Psoas muscle (tissue), 7 donors: ENCODE measurements at regions not wholly inside any gene's neighbourhood (a gene's known extent, or its start where the extent isn't known, plus 50 kb on each side); places are given as distances from the start of the nearest gene placed in this dataset.

Source experiments
- ATAC-seq, 4 donors: fragments of 200-7000 bp; cut with Tn5 transposase; one replicate each; pipeline ENCODE4 v1.9.1; 2020; ENCODE audit warnings: moderate library complexity in 3 of 4, mild to moderate bottlenecking in 2 of 4
- DNase-seq, 2 donors: peaks; one replicate each; pipeline ENCODE4 v3.0.0-alpha.2; 2020
- H3K27ac ChIP-seq: fragments of 200-600 bp; one replicate; pipeline ENCODE4 v1.8.0; 2022
- H3K27me3 ChIP-seq, 3 donors: fragments of 200-600 bp in 1 of 3; one replicate each; pipeline versions ENCODE4 v1.6.1 to v1.8.0; 2013 to 2022; ENCODE audit warnings: low read length in 2 of 3, mild to moderate bottlenecking in 2 of 3, moderate library complexity in 1 of 3; ENCODE audit not compliant: insufficient read depth in 3 of 3
- H3K36me3 ChIP-seq, 2 donors: fragments of 200-600 bp in 1 of 2; one replicate each; pipeline versions ENCODE4 v1.6.1 to v1.8.0; 2013 to 2022; ENCODE audit warnings: low read depth in 1 of 2, mild to moderate bottlenecking in 1 of 2, moderate library complexity in 1 of 2; ENCODE audit not compliant: insufficient read depth in 1 of 2
- H3K4me1 ChIP-seq: fragments of 200-600 bp; one replicate; pipeline ENCODE4 v1.8.0; 2022
- H3K4me3 ChIP-seq: fragments of 200-600 bp; one replicate; pipeline ENCODE4 v1.8.0; 2022; ENCODE audit warnings: mild to moderate bottlenecking
- H3K9me3 ChIP-seq: fragments of 200-600 bp; one replicate; pipeline ENCODE4 v1.8.0; 2022
- CTCF ChIP-seq: fragments of 200-600 bp; IDR thresholded peaks from one replicate; pipeline ENCODE4 v1.8.0; 2022; ENCODE audit warnings: antibody characterized with exemption
- WGBS, 3 donors: extraction: QIAGEN DNeasy Blood & Tissue Kit; methylation state at CpG; one replicate each; pipeline versions ENCODE4 v1.1.6 to v1.1.7; 2013; 5-methylcytosine and 5-hydroxymethylcytosine counted together
- intact Hi-C, 2 donors: fragments of 100-400 bp; cut with DNase I; formaldehyde crosslinking; loops; one replicate each; pipeline versions ENCODE4 v1.11.0 to v1.14.2; 2022
- donor health status: healthy with polysubstance abuse.
- donor health status: DM: no; HTN: no; CAD: no; lungs with moderate emphysema.
- donor health status: Bipolar disorder and iron deficiency.
- donor health status: healthy.
- donor health status: DM: yes; HTN: yes; CAD: no.
- donor health status: DM: no; HTN: no; CAD: no.
- donor health status: DM: yes; HTN: yes; CAD: no.

- no peak for TF ChIP-seq CTCF
- no peaks in the 10 kb centered on the region for H3K27me3 ChIP-seq
- WGBS, 3 donors: 93 to 97% (median 95%) methylated on average over 2 of the region's 2 CpGs
- no peaks in the 10 kb centered on the region for H3K36me3 ChIP-seq
- DNase-seq (no peak), ATAC-seq (no peak)
- H3K4me3 ChIP-seq: no peak overlapping the region
- peaks cover 4% of the 10 kb centered on the region for H3K9me3 ChIP-seq
- intact Hi-C loops: no loop called here
- no peaks in the 10 kb centered on the region for H3K4me1 ChIP-seq
- no peak overlapping the region for H3K27ac ChIP-seq
These were observed 679.6 kb downstream of the USP25 start for GRCh38 chr21:16409352-16409751.

- TF ChIP-seq CTCF: no peak
- WGBS, 3 donors: 3 to 7% (median 6%) methylated on average over 2 of the region's 2 CpGs
- no peaks in the 10 kb centered on the region for H3K9me3 ChIP-seq
- peaks cover 18% of the 10 kb centered on the region for H3K4me1 ChIP-seq
- no peaks in the 10 kb centered on the region for H3K27me3 ChIP-seq
- H3K4me3 ChIP-seq: peak overlapping the region; percentile 71
- intact Hi-C loops: loop anchor here (5.0 kb wide), 3 partner anchors 41 to 119 kb away; no protein-coding TSS in a partner anchor
- peak overlapping the region; percentile 81 for H3K27ac ChIP-seq
- DNase-seq: no peak
- H3K36me3 ChIP-seq: no peaks in the 10 kb centered on the region
- peak; percentile 82 to 85 (median 84) for ATAC-seq
These were observed 688.4 kb downstream of the USP25 start for GRCh38 chr21:16418226-16418625.

- H3K27ac ChIP-seq: peak overlapping the region; percentile 81
- DNase-seq (no peak), ATAC-seq (peak; percentile 54 to 64 (median 58))
- intact Hi-C loops: loop anchor here (1.0 to 5.0 kb wide), 4 partner anchors 9 to 119 kb away; no protein-coding TSS in a partner anchor
- peaks cover 19% of the 10 kb centered on the region for H3K4me1 ChIP-seq
- no peaks in the 10 kb centered on the region for H3K27me3 ChIP-seq
- H3K36me3 ChIP-seq: no peaks in the 10 kb centered on the region
- 29 to 53% (median 30%) methylated on average over 5 of the region's 5 CpGs for WGBS, 3 donors
- H3K9me3 ChIP-seq: no peaks in the 10 kb centered on the region
- H3K4me3 ChIP-seq: peak overlapping the region; percentile 71
- no peak for TF ChIP-seq CTCF
These were observed 688.9 kb downstream of the USP25 start for GRCh38 chr21:16418642-16419041.

- Histone ChIP-seq H3K4me3 (peak overlapping the region; percentile 71), H3K9me3 (no peaks in the 10 kb centered on the region), H3K4me1 (peaks cover 19% of the 10 kb centered on the region), H3K27me3 (no peaks in the 10 kb centered on the region), H3K27ac (peak overlapping the region; percentile 81), H3K36me3 (no peaks in the 10 kb centered on the region)
- 5 to 9% (median 8%) methylated on average over 14 of the region's 14 CpGs for WGBS, 3 donors
- ATAC-seq: peak; percentile 77 to 83 (median 80)
- DNase-seq: peak; percentile 50 to 76
- intact Hi-C loops: loop anchor here (1.0 to 5.0 kb wide), 4 partner anchors 8 to 118 kb away; no protein-coding TSS in a partner anchor
- TF ChIP-seq CTCF: no peak
These were observed 689.6 kb downstream of the USP25 start for GRCh38 chr21:16419188-16419921.
